GM12878 (cell line): ENCODE measurements at regions not wholly inside any gene's neighbourhood (a gene's known extent, or its start where the extent isn't known, plus 50 kb on each side); places are given as distances from the start of the nearest gene placed in this dataset.

Source experiments
- ATF7 ChIP-seq: fragments of 450-650 bp; IDR thresholded peaks from 2 replicates; pipeline ENCODE4 v1.6.1; 2016; ENCODE audit warnings: low read depth, mild to moderate bottlenecking
- CREB1 ChIP-seq: IDR thresholded peaks from 2 replicates; pipeline ENCODE4 v1.6.1; 2012; ENCODE audit warnings: low read depth, mild to moderate bottlenecking, inconsistent platforms
- FOXM1 ChIP-seq: IDR thresholded peaks from 2 replicates; pipeline ENCODE4 v1.6.1; 2012; ENCODE audit warnings: low read depth, mild to moderate bottlenecking, inconsistent platforms, low read length, moderate library complexity
- MEF2B ChIP-seq: fragments of 450-650 bp; IDR thresholded peaks from 2 replicates; pipeline ENCODE4 v1.6.1; 2018; ENCODE audit warnings: mild to moderate bottlenecking, moderate library complexity; ENCODE audit not compliant: partially characterized antibody, poor library complexity, severe bottlenecking
- MXI1 ChIP-seq: fragments of 150-350 bp; IDR thresholded peaks from 2 replicates; pipeline ENCODE4 v1.6.1; 2011; ENCODE audit warnings: low read depth, mild to moderate bottlenecking, inconsistent platforms, low read length, improper control_type of control experiment
- NBN ChIP-seq: fragments of 450-650 bp; IDR thresholded peaks from 2 replicates; pipeline ENCODE4 v1.6.1; 2016
- NFYB ChIP-seq: IDR thresholded peaks from 2 replicates; pipeline ENCODE4 v1.6.1; 2011; ENCODE audit warnings: low read depth, mild to moderate bottlenecking, low read length, improper control_type of control experiment, moderate library complexity; ENCODE audit not compliant: insufficient read depth
- NR2F1 ChIP-seq: fragments of 450-650 bp; conservative IDR thresholded peaks from 2 replicates; pipeline ENCODE4 v1.6.1; 2017; ENCODE audit warnings: mild to moderate bottlenecking
- PAX5 ChIP-seq: IDR thresholded peaks from 2 replicates; pipeline ENCODE4 v1.6.1; 2011; ENCODE audit warnings: low read depth, low read length, borderline replicate concordance
- SMC3 ChIP-seq: IDR thresholded peaks from 2 replicates; pipeline ENCODE4 v1.6.1; 2011; ENCODE audit warnings: low read length, improper control_type of control experiment, borderline replicate concordance
- ZBED1 ChIP-seq: IDR thresholded peaks from 2 replicates; pipeline ENCODE4 v1.6.1; 2016; ENCODE audit warnings: borderline replicate concordance
- ZNF24 ChIP-seq: fragments of 450-650 bp; IDR thresholded peaks from 2 replicates; pipeline ENCODE4 v1.6.1; 2017; ENCODE audit warnings: antibody characterized with exemption, mild to moderate bottlenecking
- ZNF384 ChIP-seq: IDR thresholded peaks from 2 replicates; pipeline ENCODE4 v1.6.1; 2012; ENCODE audit warnings: low read depth, mild to moderate bottlenecking, low read length, improper control_type of control experiment, borderline replicate concordance
- TF ChIP-seq, protein P1 (sequence below): fragments of 450-650 bp; formaldehyde crosslinking; IDR thresholded peaks from 2 replicates; pipeline ENCODE4 v1.5.0; 2022; ENCODE audit warnings: mild to moderate bottlenecking, missing genetic modification characterization
- TF ChIP-seq, protein P2 (sequence below): IDR thresholded peaks from 2 replicates; pipeline ENCODE4 v1.6.1; 2011; ENCODE audit warnings: low read depth, mild to moderate bottlenecking, low read length, moderate library complexity, borderline replicate concordance; ENCODE audit errors: extremely low read depth

DNA sequence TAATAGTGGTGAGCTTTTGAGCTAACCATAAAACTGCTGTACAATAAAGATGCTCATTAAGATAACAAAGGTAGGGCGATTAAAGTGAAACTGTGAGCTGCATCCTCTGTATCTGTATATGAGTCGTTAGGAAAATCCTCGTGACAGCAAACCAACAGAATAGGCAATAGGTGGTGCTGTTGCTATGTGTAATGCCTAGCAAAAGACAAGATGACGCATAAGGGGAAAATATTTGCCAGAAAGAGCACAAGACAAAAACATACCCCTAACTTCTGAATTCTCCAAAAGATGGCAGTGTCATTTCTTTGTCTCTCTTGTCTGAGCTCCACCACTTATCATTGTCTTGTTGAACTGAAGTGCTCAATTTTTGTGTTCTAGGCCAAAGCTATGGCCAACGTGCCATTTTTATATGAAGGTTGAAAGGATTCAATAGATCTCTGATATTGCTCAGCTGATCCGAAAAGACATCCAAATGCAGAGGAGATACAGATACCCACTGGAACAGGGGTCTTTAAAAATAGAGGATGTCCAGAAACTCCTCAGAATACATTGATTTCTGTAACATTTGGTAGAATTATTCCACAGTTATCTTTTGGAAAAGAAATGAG, 56.3 kb upstream of the ANKEF1 start (continued):
- TF ChIP-seq, protein P1, sequence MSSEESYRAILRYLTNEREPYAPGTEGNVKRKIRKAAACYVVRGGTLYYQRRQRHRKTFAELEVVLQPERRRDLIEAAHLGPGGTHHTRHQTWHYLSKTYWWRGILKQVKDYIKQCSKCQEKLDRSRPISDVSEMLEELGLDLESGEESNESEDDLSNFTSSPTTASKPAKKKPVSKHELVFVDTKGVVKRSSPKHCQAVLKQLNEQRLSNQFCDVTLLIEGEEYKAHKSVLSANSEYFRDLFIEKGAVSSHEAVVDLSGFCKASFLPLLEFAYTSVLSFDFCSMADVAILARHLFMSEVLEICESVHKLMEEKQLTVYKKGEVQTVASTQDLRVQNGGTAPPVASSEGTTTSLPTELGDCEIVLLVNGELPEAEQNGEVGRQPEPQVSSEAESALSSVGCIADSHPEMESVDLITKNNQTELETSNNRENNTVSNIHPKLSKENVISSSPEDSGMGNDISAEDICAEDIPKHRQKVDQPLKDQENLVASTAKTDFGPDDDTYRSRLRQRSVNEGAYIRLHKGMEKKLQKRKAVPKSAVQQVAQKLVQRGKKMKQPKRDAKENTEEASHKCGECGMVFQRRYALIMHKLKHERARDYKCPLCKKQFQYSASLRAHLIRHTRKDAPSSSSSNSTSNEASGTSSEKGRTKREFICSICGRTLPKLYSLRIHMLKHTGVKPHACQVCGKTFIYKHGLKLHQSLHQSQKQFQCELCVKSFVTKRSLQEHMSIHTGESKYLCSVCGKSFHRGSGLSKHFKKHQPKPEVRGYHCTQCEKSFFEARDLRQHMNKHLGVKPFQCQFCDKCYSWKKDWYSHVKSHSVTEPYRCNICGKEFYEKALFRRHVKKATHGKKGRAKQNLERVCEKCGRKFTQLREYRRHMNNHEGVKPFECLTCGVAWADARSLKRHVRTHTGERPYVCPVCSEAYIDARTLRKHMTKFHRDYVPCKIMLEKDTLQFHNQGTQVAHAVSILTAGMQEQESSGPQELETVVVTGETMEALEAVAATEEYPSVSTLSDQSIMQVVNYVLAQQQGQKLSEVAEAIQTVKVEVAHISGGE = no peak
- no peak for TF ChIP-seq MXI1
- no peak for TF ChIP-seq FOXM1
- no peak for TF ChIP-seq ZBED1
- no peak for TF ChIP-seq NBN
- TF ChIP-seq, protein P2, sequence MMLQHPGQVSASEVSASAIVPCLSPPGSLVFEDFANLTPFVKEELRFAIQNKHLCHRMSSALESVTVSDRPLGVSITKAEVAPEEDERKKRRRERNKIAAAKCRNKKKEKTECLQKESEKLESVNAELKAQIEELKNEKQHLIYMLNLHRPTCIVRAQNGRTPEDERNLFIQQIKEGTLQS = no peak
- 0 out of 2 replicates have a peak, but pooled peaks have one; percentile 20 for TF ChIP-seq CREB1
- TF ChIP-seq NFYB = no peak
- no peak for TF ChIP-seq ZNF384
- 0 out of 2 replicates have a peak, but pooled peaks have one; percentile 49 for TF ChIP-seq ZNF24
- no peak for TF ChIP-seq NR2F1
- TF ChIP-seq SMC3 = peak; percentile 73
- peak; percentile 66 for TF ChIP-seq ATF7
- no peak for TF ChIP-seq MEF2B
- TF ChIP-seq PAX5 = no peak
